Liver (tissue), 8 donors: ENCODE measurements at regions not wholly inside any gene's neighbourhood (a gene's known extent, or its start where the extent isn't known, plus 50 kb on each side); places are given as distances from the start of the nearest gene placed in this dataset.

Source experiments
- DNase-seq: peaks from one replicate; pipeline ENCODE4 v3.0.0-alpha.2; 2017; ENCODE audit warnings: low spot score
- H3K27ac ChIP-seq, 2 donors: one replicate each; pipeline ENCODE4 v1.7.0; 2013; ENCODE audit warnings: inconsistent platforms in 2 of 2, low read length in 2 of 2, control low read depth in 1 of 2, low read depth in 1 of 2, mild to moderate bottlenecking in 1 of 2
- H3K27me3 ChIP-seq, 4 donors: one replicate each; pipeline versions ENCODE4 v1.6.1 to v1.7.0; 2013; ENCODE audit warnings: low read length in 3 of 4, inconsistent platforms in 1 of 4, mild to moderate bottlenecking in 1 of 4, moderate library complexity in 1 of 4; ENCODE audit not compliant: control insufficient read depth in 4 of 4, insufficient read depth in 4 of 4
- H3K36me3 ChIP-seq, 4 donors: one replicate each; pipeline versions ENCODE4 v1.6.1 to v1.7.0; 2013; ENCODE audit warnings: low read length in 3 of 4, mild to moderate bottlenecking in 3 of 4, low read depth in 1 of 4, moderate library complexity in 1 of 4; ENCODE audit not compliant: control insufficient read depth in 4 of 4, insufficient read depth in 3 of 4
- H3K4me1 ChIP-seq, 4 donors: one replicate each; pipeline versions ENCODE4 v1.6.1 to v1.7.0; 2013; ENCODE audit warnings: low read length in 3 of 4, mild to moderate bottlenecking in 3 of 4, moderate library complexity in 1 of 4; ENCODE audit not compliant: control insufficient read depth in 4 of 4, insufficient read depth in 4 of 4
- H3K4me3 ChIP-seq, 3 donors: one replicate each; pipeline versions ENCODE4 v1.6.1 to v1.7.0; 2013; ENCODE audit warnings: low read length in 3 of 3, control low read depth in 1 of 3, low read depth in 1 of 3, mild to moderate bottlenecking in 1 of 3
- H3K9ac ChIP-seq, 2 donors: one replicate each; pipeline ENCODE4 v1.7.0; 2013; ENCODE audit warnings: low read length in 2 of 2, mild to moderate bottlenecking in 2 of 2, moderate library complexity in 2 of 2, control low read depth in 1 of 2, low read depth in 1 of 2
- H3K9me3 ChIP-seq, 4 donors: one replicate each; pipeline versions ENCODE4 v1.6.1 to v1.7.0; 2013; ENCODE audit warnings: low read length in 3 of 4; ENCODE audit not compliant: control insufficient read depth in 4 of 4
- EGR1 ChIP-seq, 2 donors: IDR thresholded peaks; 2 replicates each; pipeline ENCODE4 v1.6.1; 2016 to 2018; ENCODE audit warnings: antibody characterized with exemption in 2 of 2, low read depth in 2 of 2
- FOXA1 ChIP-seq: IDR thresholded peaks from 2 replicates; pipeline ENCODE4 v1.6.1; 2016; ENCODE audit warnings: antibody characterized with exemption
- FOXA2 ChIP-seq: IDR thresholded peaks from 2 replicates; pipeline ENCODE4 v1.6.1; 2016; ENCODE audit warnings: antibody characterized with exemption
- GABPA ChIP-seq, 2 donors: IDR thresholded peaks in 1 of 2; conservative IDR thresholded peaks in 1 of 2; 2 replicates each; pipeline ENCODE4 v1.6.1; 2016; ENCODE audit warnings: antibody characterized with exemption in 2 of 2, mild to moderate bottlenecking in 1 of 2, moderate library complexity in 1 of 2
- HNF4A ChIP-seq, 2 donors: conservative IDR thresholded peaks; 2 replicates each; pipeline ENCODE4 v1.6.1; 2016; ENCODE audit warnings: antibody characterized with exemption in 2 of 2, mild to moderate bottlenecking in 2 of 2
- HNF4G ChIP-seq: IDR thresholded peaks from 2 replicates; pipeline ENCODE4 v1.6.1; 2016; ENCODE audit warnings: antibody characterized with exemption
- JUND ChIP-seq, 2 donors: IDR thresholded peaks; 2 replicates each; pipeline ENCODE4 v1.6.1; 2016; ENCODE audit warnings: antibody characterized with exemption in 2 of 2
- MAX ChIP-seq: IDR thresholded peaks from 2 replicates; pipeline ENCODE4 v1.6.1; 2016; ENCODE audit warnings: antibody characterized with exemption
- NR2F2 ChIP-seq: IDR thresholded peaks from 2 replicates; pipeline ENCODE4 v1.6.1; 2016; ENCODE audit warnings: antibody characterized with exemption
- RAD21 ChIP-seq, 2 donors: IDR thresholded peaks; 2 replicates each; pipeline ENCODE4 v1.6.1; 2016; ENCODE audit warnings: antibody characterized with exemption in 2 of 2, mild to moderate bottlenecking in 2 of 2
- REST ChIP-seq: IDR thresholded peaks from 2 replicates; pipeline ENCODE4 v1.6.1; 2016; ENCODE audit warnings: antibody characterized with exemption, mild to moderate bottlenecking
- RXRA ChIP-seq, 2 donors: IDR thresholded peaks; 2 replicates each; pipeline ENCODE4 v1.6.1; 2017 to 2018; ENCODE audit warnings: antibody characterized with exemption in 2 of 2, mild to moderate bottlenecking in 1 of 2
- SP1 ChIP-seq: IDR thresholded peaks from 2 replicates; pipeline ENCODE4 v1.6.1; 2018; ENCODE audit warnings: antibody characterized with exemption, mild to moderate bottlenecking
- TAF1 ChIP-seq: conservative IDR thresholded peaks from 2 replicates; pipeline ENCODE4 v1.6.1; 2016; ENCODE audit warnings: antibody characterized with exemption, mild to moderate bottlenecking
- YY1 ChIP-seq: IDR thresholded peaks from 2 replicates; pipeline ENCODE4 v1.6.1; 2016; ENCODE audit warnings: antibody characterized with exemption, mild to moderate bottlenecking
- ZBTB33 ChIP-seq: IDR thresholded peaks from 2 replicates; pipeline ENCODE4 v1.6.1; 2016; ENCODE audit warnings: antibody characterized with exemption
- WGBS: extraction: QIAGEN DNeasy Blood & Tissue Kit; methylation state at CpG from one replicate; pipeline ENCODE4 v1.1.7; 2013; 5-methylcytosine and 5-hydroxymethylcytosine counted together
- TF ChIP-seq, protein P1 (sequence below): fragments of 150-350 bp; IDR thresholded peaks from 2 replicates; pipeline ENCODE4 v1.5.1; 2017; ENCODE audit warnings: improper control_type of control experiment, low read depth, low read length; ENCODE audit not compliant: missing input control
- TF ChIP-seq, protein P2 (sequence below): IDR thresholded peaks from 2 replicates; pipeline ENCODE4 v1.6.1; 2016; ENCODE audit warnings: antibody characterized with exemption
- donor health status: healthy.
- donor health status: healthy.
- donor health status: healthy.
- donor health status: healthy.
- donor health status: healthy.

DNA sequence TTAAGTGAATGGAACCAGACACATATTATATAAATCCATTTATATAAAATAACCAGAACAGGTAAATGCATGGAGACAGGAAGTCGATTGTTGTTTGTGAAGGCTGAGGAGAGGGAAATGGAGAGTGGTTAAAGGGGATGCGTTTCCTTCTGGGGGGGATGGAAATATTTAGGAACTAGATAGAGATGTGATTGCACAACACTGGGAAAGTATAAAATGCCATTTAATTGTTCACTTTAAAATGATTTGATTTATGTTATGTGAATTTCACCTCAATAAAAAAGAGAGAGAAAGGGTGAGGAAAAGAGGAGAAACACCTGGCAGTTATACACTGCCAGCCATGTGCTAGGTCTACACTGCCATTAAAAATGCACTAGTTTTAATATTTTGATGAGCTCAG, 312.6 kb downstream of the CD83 start:
- TF ChIP-seq NR2F2 (no peak), EGR1 (IDR thresholded peaks at IDR 0.05; ENCODE audit: low read depth in 2 of 2) (no peak), TAF1 (no peak), JUND (IDR thresholded peaks at IDR 0.05) (no peak), FOXA1 (no peak), HNF4A (conservative IDR thresholded peaks at IDR 0.05) (no peak), RAD21 (IDR thresholded peaks at IDR 0.05) (no peak), REST (no peak), YY1 (no peak), FOXA2 (no peak), ZBTB33 (no peak), GABPA (IDR thresholded peaks at IDR 0.05 in 1 of 2, conservative IDR thresholded peaks at IDR 0.05 in 1 of 2) (no peak)
- TF ChIP-seq, protein P1, sequence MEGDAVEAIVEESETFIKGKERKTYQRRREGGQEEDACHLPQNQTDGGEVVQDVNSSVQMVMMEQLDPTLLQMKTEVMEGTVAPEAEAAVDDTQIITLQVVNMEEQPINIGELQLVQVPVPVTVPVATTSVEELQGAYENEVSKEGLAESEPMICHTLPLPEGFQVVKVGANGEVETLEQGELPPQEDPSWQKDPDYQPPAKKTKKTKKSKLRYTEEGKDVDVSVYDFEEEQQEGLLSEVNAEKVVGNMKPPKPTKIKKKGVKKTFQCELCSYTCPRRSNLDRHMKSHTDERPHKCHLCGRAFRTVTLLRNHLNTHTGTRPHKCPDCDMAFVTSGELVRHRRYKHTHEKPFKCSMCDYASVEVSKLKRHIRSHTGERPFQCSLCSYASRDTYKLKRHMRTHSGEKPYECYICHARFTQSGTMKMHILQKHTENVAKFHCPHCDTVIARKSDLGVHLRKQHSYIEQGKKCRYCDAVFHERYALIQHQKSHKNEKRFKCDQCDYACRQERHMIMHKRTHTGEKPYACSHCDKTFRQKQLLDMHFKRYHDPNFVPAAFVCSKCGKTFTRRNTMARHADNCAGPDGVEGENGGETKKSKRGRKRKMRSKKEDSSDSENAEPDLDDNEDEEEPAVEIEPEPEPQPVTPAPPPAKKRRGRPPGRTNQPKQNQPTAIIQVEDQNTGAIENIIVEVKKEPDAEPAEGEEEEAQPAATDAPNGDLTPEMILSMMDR: no peak
- TF ChIP-seq, protein P2, sequence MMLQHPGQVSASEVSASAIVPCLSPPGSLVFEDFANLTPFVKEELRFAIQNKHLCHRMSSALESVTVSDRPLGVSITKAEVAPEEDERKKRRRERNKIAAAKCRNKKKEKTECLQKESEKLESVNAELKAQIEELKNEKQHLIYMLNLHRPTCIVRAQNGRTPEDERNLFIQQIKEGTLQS: no peak
- DNase-seq: no peak
- Histone ChIP-seq H3K9me3 (no peaks in the 10 kb centered on the region), H3K4me3 (no peak overlapping the region), H3K27ac (no peak overlapping the region), H3K4me1 (peaks cover 0 to 5% (median 2%) of the 10 kb centered on the region in 4 donors), H3K27me3 (no peaks in the 10 kb centered on the region), H3K9ac (no peak overlapping the region), H3K36me3 (no peaks in the 10 kb centered on the region)
- 85% methylated on average over 2 of the region's 2 CpGs for WGBS

DNA sequence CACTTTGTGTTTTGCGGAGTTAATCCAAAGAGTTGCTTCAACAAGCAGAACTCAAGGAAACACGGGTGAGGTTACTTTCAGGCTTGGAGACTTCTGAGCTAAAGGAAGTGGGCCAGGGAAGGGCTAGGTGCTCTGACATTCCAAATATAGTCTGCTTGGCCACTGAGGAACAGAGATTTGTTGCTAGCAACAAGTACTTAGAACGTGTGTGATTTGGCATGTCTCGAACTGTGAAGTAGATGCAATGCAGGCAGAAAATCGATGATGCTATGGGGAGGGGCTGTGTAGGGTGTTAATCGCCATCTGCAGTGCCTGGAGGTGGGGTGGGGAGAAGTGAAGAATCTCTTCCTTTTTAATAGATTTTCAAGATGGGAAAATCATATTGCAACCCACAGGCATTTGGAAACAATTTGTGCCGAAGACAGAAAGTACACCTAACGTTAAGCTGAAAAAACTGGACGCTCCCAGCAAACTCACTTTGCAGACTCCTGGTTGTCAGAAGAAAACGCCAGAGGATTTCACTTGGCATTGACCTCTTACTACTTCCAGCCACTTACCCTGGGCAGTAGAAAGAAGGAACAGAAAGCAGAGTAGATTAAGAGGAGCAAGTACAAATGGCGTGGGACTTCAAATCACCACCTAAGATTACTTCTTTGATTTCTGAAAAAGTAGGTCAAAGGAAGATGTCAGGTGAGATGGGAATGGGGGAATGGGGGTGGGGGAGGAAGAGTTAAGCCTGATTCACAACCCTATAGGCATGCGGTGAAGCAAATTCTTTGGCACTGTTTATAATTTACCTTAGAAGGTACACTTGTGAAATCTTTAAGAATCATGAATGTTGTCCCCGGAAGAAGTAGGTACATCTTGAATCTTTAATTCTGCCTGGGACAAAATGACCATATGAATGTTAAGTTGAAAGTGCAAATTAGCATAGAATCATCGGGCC, 314.1 kb downstream of the CD83 start:
- no peak for DNase-seq
- 81% methylated on average over 14 of the region's 14 CpGs for WGBS
- H3K9ac ChIP-seq: no peak overlapping the region
- TF ChIP-seq, protein P1: no peak
- no peak for TF ChIP-seq EGR1 (IDR thresholded peaks at IDR 0.05; ENCODE audit: low read depth in 2 of 2)
- TF ChIP-seq RXRA (IDR thresholded peaks at IDR 0.05): no peak
- TF ChIP-seq JUND (IDR thresholded peaks at IDR 0.05): no peak
- TF ChIP-seq SP1: no peak
- no peak for TF ChIP-seq HNF4G
- TF ChIP-seq MAX: no peak
- TF ChIP-seq GABPA (IDR thresholded peaks at IDR 0.05 in 1 of 2, conservative IDR thresholded peaks at IDR 0.05 in 1 of 2): no peak
- no peak for TF ChIP-seq NR2F2
- no peak for TF ChIP-seq HNF4A (conservative IDR thresholded peaks at IDR 0.05)
- TF ChIP-seq RAD21 (IDR thresholded peaks at IDR 0.05): no peak
- no peak for TF ChIP-seq FOXA2
- TF ChIP-seq, protein P2: no peak
- TF ChIP-seq TAF1: no peak

More for the DNA sequence above, 314.1 kb downstream of the CD83 start:
- Histone ChIP-seq H3K9me3 (no peaks in the 10 kb centered on the region), H3K4me1 (peaks cover 0 to 6% (median 3%) of the 10 kb centered on the region in 4 donors), H3K4me3 (no peak overlapping the region), H3K27ac (no peak overlapping the region), H3K36me3 (no peaks in the 10 kb centered on the region), H3K27me3 (no peaks in the 10 kb centered on the region)
